B cell (primary cell): ENCODE measurements at regions not wholly inside any gene's neighbourhood (a gene's known extent, or its start where the extent isn't known, plus 50 kb on each side); places are given as distances from the start of the nearest gene placed in this dataset.

Experiments used
- ATAC-seq: fragments of 200-7000 bp; cut with Tn5 transposase; one replicate; pipeline ENCODE4 v1.10.0; 2021; ENCODE audit warnings: low read depth, mild to moderate bottlenecking, moderate number of reproducible peaks, moderate library complexity
- CTCF ChIA-PET: fragments of 350-600 bp; sonication (Branson Sonifier 250); formaldehyde crosslinking; loops from one replicate; lab custom pipeline; 2021; ENCODE audit warnings: antibody characterized with exemption, inconsistent platforms; lab: Charles Lee
- POLR2A ChIA-PET: fragments of 350-600 bp; sonication (Branson Sonifier 250); formaldehyde crosslinking; loops from one replicate; lab custom pipeline; 2021; ENCODE audit warnings: antibody characterized with exemption; lab: Charles Lee
- DNase-seq: peaks from one replicate; pipeline ENCODE4 v3.0.0; 2013
- H2AFZ ChIP-seq: 2 replicates; pipeline ENCODE4 v1.6.1; 2012; ENCODE audit warnings: mild to moderate bottlenecking, low read depth, low read length; ENCODE audit not compliant: insufficient read depth, poor library complexity, severe bottlenecking
- H3K27ac ChIP-seq, 2 donors: 1 replicate in 1 of 2; 2 replicates in 1 of 2; pipeline ENCODE4 v1.5.1; 2012 to 2013; ENCODE audit warnings: low read length in 2 of 2, mild to moderate bottlenecking in 2 of 2, moderate library complexity in 1 of 2
- H3K27me3 ChIP-seq, 4 experiments: fragments of 200-600 bp in 1 of 4; sonication (generic) in 1 of 4; replicated peaks in 1 of 4; 1 replicate in 2 of 4; 2 replicates in 2 of 4; pipeline versions ENCODE4 v1.6.1 to v1.7.0; 2013 to 2016; ENCODE audit warnings: low read length in 3 of 4, mild to moderate bottlenecking in 2 of 4, mixed read lengths in 1 of 4, moderate library complexity in 1 of 4; ENCODE audit not compliant: insufficient read depth in 4 of 4, control insufficient read depth in 3 of 4; ENCODE audit errors: control extremely low read depth in 1 of 4
- H3K36me3 ChIP-seq, 2 experiments: replicated peaks in 1 of 2; 1 replicate in 1 of 2; 2 replicates in 1 of 2; pipeline versions ENCODE4 v1.6.1 to v1.7.1; 2013; ENCODE audit warnings: low read length in 1 of 2; ENCODE audit not compliant: insufficient read depth in 2 of 2, control insufficient read depth in 1 of 2; ENCODE audit errors: control extremely low read depth in 1 of 2, extremely low read depth in 1 of 2
- H3K4me1 ChIP-seq, 2 donors: fragments of 200-600 bp in 1 of 2; sonication (generic) in 1 of 2; 1 replicate in 1 of 2; 2 replicates in 1 of 2; pipeline versions ENCODE4 v1.5.1 to v1.6.1; 2013 to 2017; ENCODE audit warnings: low read length in 2 of 2; ENCODE audit not compliant: control insufficient read depth in 2 of 2, insufficient read depth in 2 of 2
- H3K4me2 ChIP-seq: replicated peaks from 2 replicates; pipeline ENCODE3; 2012; ENCODE audit warnings: mild to moderate bottlenecking, low read depth, low read length; ENCODE audit not compliant: poor library complexity, severe bottlenecking
- H3K4me3 ChIP-seq, 5 experiments: fragments of 200-600 bp in 1 of 5; sonication (generic) in 1 of 5; 1 replicate in 3 of 5; 2 replicates in 2 of 5; pipeline versions ENCODE4 v1.5.1 to v1.7.0; 2011 to 2016; ENCODE audit warnings: low read length in 4 of 5, mild to moderate bottlenecking in 4 of 5, low read depth in 2 of 5, control low read depth in 1 of 5, moderate library complexity in 1 of 5; ENCODE audit not compliant: insufficient read depth in 1 of 5; ENCODE audit errors: control extremely low read depth in 1 of 5, extremely low read depth in 1 of 5
- H3K79me2 ChIP-seq: fragments of 200-600 bp; sonication (generic); one replicate; pipeline ENCODE4 v1.6.0; 2016; ENCODE audit warnings: low read length; ENCODE audit not compliant: control insufficient read depth, insufficient read depth
- H3K9ac ChIP-seq: fragments of 200-600 bp; sonication (generic); 2 replicates; pipeline ENCODE4 v1.6.1; 2017; ENCODE audit warnings: mild to moderate bottlenecking, low read length, moderate library complexity
- H3K9me3 ChIP-seq, 3 donors: one replicate each; pipeline versions ENCODE4 v1.6.1 to v1.7.1; 2013; ENCODE audit warnings: low read length in 2 of 3; ENCODE audit not compliant: control insufficient read depth in 2 of 3, insufficient read depth in 1 of 3; ENCODE audit errors: control extremely low read depth in 1 of 3
- H4K20me1 ChIP-seq: 2 replicates; pipeline ENCODE4 v1.6.0; 2012; ENCODE audit warnings: mild to moderate bottlenecking, low read length; ENCODE audit not compliant: insufficient read depth, control insufficient read depth, poor library complexity, severe bottlenecking
- H3K27ac Mint-ChIP-seq: one replicate; pipeline ENCODE4 v1.8.0; 2021; ENCODE audit warnings: mixed read lengths
- H3K27me3 Mint-ChIP-seq: one replicate; pipeline ENCODE4 v1.8.0; 2021; ENCODE audit warnings: mixed read lengths
- H3K4me1 Mint-ChIP-seq: one replicate; pipeline ENCODE4 v1.8.0; 2021; ENCODE audit warnings: mixed read lengths
- H3K4me3 Mint-ChIP-seq: one replicate; pipeline ENCODE4 v1.8.0; 2021; ENCODE audit warnings: mixed read lengths
- H3K9me3 Mint-ChIP-seq: one replicate; pipeline ENCODE4 v1.8.0; 2022; ENCODE audit warnings: mixed read lengths; ENCODE audit not compliant: insufficient read depth
- CTCF ChIP-seq: fragments of 200-600 bp; IDR thresholded peaks from one replicate; pipeline ENCODE4 v1.8.0; 2022; ENCODE audit warnings: antibody characterized with exemption, mild to moderate bottlenecking
- EZH2 ChIP-seq: IDR thresholded peaks from 2 replicates; pipeline ENCODE4 v1.6.1; 2012; ENCODE audit warnings: borderline replicate concordance, low read depth, mild to moderate bottlenecking, moderate library complexity, low read length; ENCODE audit not compliant: insufficient read depth, poor library complexity, severe bottlenecking
- WGBS: methylation state at CpG from one replicate; pipeline ENCODE4 v1.1.5; 2013; ENCODE audit warnings: missing lambda C conversion rate; ENCODE audit not compliant: insufficient coverage; 5-methylcytosine and 5-hydroxymethylcytosine counted together
- intact Hi-C: fragments of 100-400 bp; cut with micrococcal nuclease; formaldehyde crosslinking; loops from one replicate; pipeline ENCODE4 v1.10.0; 2022

GRCh38 chr1:218779341-218780100 is 394.2 kb upstream of the LYPLAL1 start:
- WGBS, result no CpG with 5 or more reads among the region's 4 CpGs
- H3K9me3 Mint-ChIP-seq, result no peaks in the 10 kb centered on the region
- H3K27me3 Mint-ChIP-seq, result no peaks in the 10 kb centered on the region
- H3K27ac Mint-ChIP-seq, result no peak overlapping the region
- Histone ChIP-seq H3K36me3 (no peaks in the 10 kb centered on the region), H4K20me1 (no peaks in the 10 kb centered on the region), H3K9me3 (no peaks in the 10 kb centered on the region), H3K27me3 (no peaks in the 10 kb centered on the region), H3K4me2 (no peak overlapping the region), H3K79me2 (no peaks in the 10 kb centered on the region), H3K4me1 (no peaks in the 10 kb centered on the region), H3K27ac (no peak overlapping the region), H2AFZ (no peak overlapping the region), H3K4me3 (no peak overlapping the region), H3K9ac (no peak overlapping the region)
- DNase-seq (no peak), ATAC-seq (no peak)
- ChIA-PET POLR2A (no interaction called here), CTCF (interaction anchor here (0.5 kb wide), 1 partner anchor 45 kb away, joined by 3 read pairs; no protein-coding TSS in a partner anchor)
- H3K4me1 Mint-ChIP-seq, result no peaks in the 10 kb centered on the region
- H3K4me3 Mint-ChIP-seq, result no peak overlapping the region
- TF ChIP-seq EZH2 (no peak), CTCF (no peak)
- intact Hi-C loops, result no loop called here

GRCh38 chr1:218783131-218783530 is 390.5 kb upstream of the LYPLAL1 start:
- H3K9ac ChIP-seq, result no peak overlapping the region
- no peak overlapping the region for H3K4me2 ChIP-seq
- H3K9me3 ChIP-seq, result no peaks in the 10 kb centered on the region
- no peak for ATAC-seq
- H3K27me3 ChIP-seq, result no peaks in the 10 kb centered on the region
- Mint-ChIP-seq H3K4me1 (no peaks in the 10 kb centered on the region), H3K27ac (no peak overlapping the region), H3K9me3 (no peaks in the 10 kb centered on the region), H3K4me3 (no peak overlapping the region), H3K27me3 (no peaks in the 10 kb centered on the region)
- no peak for TF ChIP-seq EZH2
- no peak for TF ChIP-seq CTCF
- H3K79me2 ChIP-seq, result no peaks in the 10 kb centered on the region
- H3K4me1 ChIP-seq, result no peaks in the 10 kb centered on the region
- DNase-seq, result no peak
- H4K20me1 ChIP-seq, result no peaks in the 10 kb centered on the region
- intact Hi-C loops, result no loop called here
- no peak overlapping the region for H3K27ac ChIP-seq
- 100% methylated on average over 1 of the region's 3 CpGs for WGBS
- H3K36me3 ChIP-seq, result no peaks in the 10 kb centered on the region
- CTCF ChIA-PET, result no interaction called here
- H3K4me3 ChIP-seq, result no peak overlapping the region
- POLR2A ChIA-PET, result no interaction called here
- no peak overlapping the region for H2AFZ ChIP-seq
